Stimulated activated CD4-positive, alpha-beta T cell treated with anti-CD3 and anti-CD28 coated beads, Interleukin-2, amount 100 ng/mL, for 24 hours (primary cell): ENCODE measurements at regions not wholly inside any gene's neighbourhood (a gene's known extent, or its start where the extent isn't known, plus 50 kb on each side); places are given as distances from the start of the nearest gene placed in this dataset.
"Not testable (repeated sequence)": the region's sequence is repeated elsewhere in the genome, so short reads cannot be mapped to it uniquely, and the experiment has no call there.

ENCODE experiments used
- DNase-seq, 2 donors: peaks; one replicate each; pipeline ENCODE4 v3.0.0-alpha.2; 2020

GRCh38 chr13:104645786-104646185 lies 1579.6 kb upstream of the SLC10A2 start:
- no peak for DNase-seq

GRCh38 chr13:104641309-104641708 lies 1575.1 kb upstream of the SLC10A2 start:
- DNase-seq: no peak

GRCh38 chr13:104635879-104636278 lies 1569.7 kb upstream of the SLC10A2 start:
- no peak for DNase-seq

GRCh38 chr13:104634016-104634415 lies 1567.8 kb upstream of the SLC10A2 start:
- DNase-seq: no peak

- DNase-seq: no peak
Measured at GRCh38 chr13:104632736-104633135, 1566.5 kb upstream of the SLC10A2 start.

GRCh38 chr13:104625201-104625600 lies 1559.0 kb upstream of the SLC10A2 start:
- DNase-seq: no peak

GRCh38 chr13:104616990-104617389 lies 1550.8 kb upstream of the SLC10A2 start:
- DNase-seq: no peak

GRCh38 chr13:104614361-104615145 lies 1548.3 kb upstream of the SLC10A2 start:
- DNase-seq: no peak

- DNase-seq: no peak
Measured at GRCh38 chr13:104608331-104608730, 1542.1 kb upstream of the SLC10A2 start.

- DNase-seq: not testable (repeated sequence)
Measured at GRCh38 chr13:104605435-104605834, 1539.2 kb upstream of the SLC10A2 start.

GRCh38 chr13:104597546-104598180 lies 1531.4 kb upstream of the SLC10A2 start:
- no peak for DNase-seq

- DNase-seq: no peak
Measured at GRCh38 chr13:104595511-104595910, 1529.3 kb upstream of the SLC10A2 start.

GRCh38 chr13:104594806-104595205 lies 1528.6 kb upstream of the SLC10A2 start:
- DNase-seq: no peak

- no peak for DNase-seq
Measured at GRCh38 chr13:104593693-104594092, 1527.5 kb upstream of the SLC10A2 start.

GRCh38 chr13:104593251-104593576 lies 1527.0 kb upstream of the SLC10A2 start:
- no peak for DNase-seq

GRCh38 chr13:104592545-104593250 lies 1526.5 kb upstream of the SLC10A2 start:
- DNase-seq: no peak

- no peak for DNase-seq
Measured at GRCh38 chr13:104592127-104592526, 1525.9 kb upstream of the SLC10A2 start.

GRCh38 chr13:104586051-104586746 lies 1520.0 kb upstream of the SLC10A2 start:
- no peak for DNase-seq

- DNase-seq: no peak
Measured at GRCh38 chr13:104584481-104584880, 1518.3 kb upstream of the SLC10A2 start.

- DNase-seq: no peak
Measured at GRCh38 chr13:104580931-104581330, 1514.7 kb upstream of the SLC10A2 start.

- no peak for DNase-seq
Measured at GRCh38 chr13:104577071-104577815, 1511.0 kb upstream of the SLC10A2 start.

- no peak for DNase-seq
Measured at GRCh38 chr13:104571893-104572229, 1505.6 kb upstream of the SLC10A2 start.
